ENCODE measurements at regions not wholly inside any gene's neighbourhood (a gene's known extent, or its start where the extent isn't known, plus 50 kb on each side); places are given as distances from the start of the nearest gene placed in this dataset.

GRCh38 chr2:121064186-121064585 lies 220.8 kb downstream of the TFCP2L1 start:
- H3K4me2 ChIP-seq = no peak overlapping the region
- DNase-seq (ENCODE audit: low read depth in 1 of 2, low spot score in 1 of 2) (no peak), FAIRE-seq (no peak), ATAC-seq (no peak)
- WGBS (ENCODE audit: missing lambda C conversion rate) = 77% methylated on average over 12 of the region's 12 CpGs
- TF ChIP-seq CEBPB (IDR thresholded peaks at IDR 0.05) (no peak), POLR2AphosphoS2 (conservative IDR thresholded peaks at IDR 0.05; ENCODE audit: low read length) (no peak), ZFP36 (IDR thresholded peaks at IDR 0.05; ENCODE audit: borderline replicate concordance, partially characterized antibody) (no peak), MAX (IDR thresholded peaks at IDR 0.05) (no peak), CBX8 (IDR thresholded peaks at IDR 0.05) (no peak), JUNB (IDR thresholded peaks at IDR 0.05) (no peak), HMGXB4 (CRISPR knock-in tag; IDR thresholded peaks at IDR 0.05; ENCODE audit: borderline replicate concordance) (no peak), CHD4 (IDR thresholded peaks at IDR 0.05; ENCODE audit: borderline replicate concordance) (no peak), PHF8 (IDR thresholded peaks at IDR 0.05; ENCODE audit: borderline replicate concordance, low read depth) (no peak), ZSCAN20 (CRISPR knock-in tag; IDR thresholded peaks at IDR 0.05) (no peak), FOSB (CRISPR knock-in tag; IDR thresholded peaks at IDR 0.05) (no peak), FOSL2 (IDR thresholded peaks at IDR 0.05) (no peak), FOSL2 (CRISPR knock-in tag; IDR thresholded peaks at IDR 0.05) (no peak)
- no peak overlapping the region for H3K4me3 ChIP-seq
- peak overlapping the region in 1 of 2 experiments; percentile 22; a peak in 1 of 6 replicates for H3K27ac ChIP-seq
- POLR2A ChIA-PET = no interaction called here
- H3K9me3 ChIP-seq = no peaks in the 10 kb centered on the region
- no peaks in the 10 kb centered on the region for H3K4me1 ChIP-seq
- CTCF ChIA-PET = interaction anchor here (1.1 to 26.3 kb wide), 3 partner anchors 9 to 373 kb away, joined by 3 to 858 read pairs (median 5); no protein-coding TSS in a partner anchor

DNA sequence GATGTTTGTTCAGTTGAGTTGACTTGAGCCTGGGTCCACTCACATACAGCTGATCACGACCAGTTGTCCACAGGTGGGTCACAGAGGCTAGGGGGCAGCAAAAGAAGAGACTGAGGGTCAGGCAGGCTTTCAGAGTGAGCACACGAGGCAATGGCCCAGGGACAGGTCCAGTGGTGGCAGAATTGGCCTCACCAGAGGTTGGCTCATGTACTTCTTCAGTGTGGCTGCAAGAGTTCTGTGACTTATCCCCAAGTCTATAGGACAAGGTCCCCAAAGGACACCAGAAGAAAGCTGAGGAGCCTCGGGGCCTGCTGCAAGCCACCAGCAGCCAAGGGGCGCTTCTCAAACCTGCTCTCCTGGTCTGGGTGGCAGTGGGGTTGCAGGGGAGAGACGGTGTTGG lies 219.8 kb downstream of the TFCP2L1 start:
- 0 out of 6 replicates have a peak overlapping the region, but pooled peaks of 1 of the 2 experiments have one; percentile 26 for H3K27ac ChIP-seq
- ChIA-PET POLR2A (no interaction called here), CTCF (interaction anchor here (1.2 to 26.3 kb wide), 3 partner anchors 15 to 374 kb away, joined by 3 to 858 read pairs (median 4); no protein-coding TSS in a partner anchor)
- DNase-seq (ENCODE audit: low read depth in 1 of 2, low spot score in 1 of 2) (no peak), FAIRE-seq (no peak), ATAC-seq (no peak)
- H3K4me1 ChIP-seq = peaks cover under 1% of the 10 kb centered on the region; the same call in 1 of the 3 replicates
- H3K4me3 ChIP-seq = no peak overlapping the region
- no peak overlapping the region for H3K4me2 ChIP-seq
- 89% methylated on average over 5 of the region's 5 CpGs for WGBS (ENCODE audit: missing lambda C conversion rate)
- H3K9me3 ChIP-seq = no peaks in the 10 kb centered on the region
- no peak for TF ChIP-seq MAX (IDR thresholded peaks at IDR 0.05)

DNA sequence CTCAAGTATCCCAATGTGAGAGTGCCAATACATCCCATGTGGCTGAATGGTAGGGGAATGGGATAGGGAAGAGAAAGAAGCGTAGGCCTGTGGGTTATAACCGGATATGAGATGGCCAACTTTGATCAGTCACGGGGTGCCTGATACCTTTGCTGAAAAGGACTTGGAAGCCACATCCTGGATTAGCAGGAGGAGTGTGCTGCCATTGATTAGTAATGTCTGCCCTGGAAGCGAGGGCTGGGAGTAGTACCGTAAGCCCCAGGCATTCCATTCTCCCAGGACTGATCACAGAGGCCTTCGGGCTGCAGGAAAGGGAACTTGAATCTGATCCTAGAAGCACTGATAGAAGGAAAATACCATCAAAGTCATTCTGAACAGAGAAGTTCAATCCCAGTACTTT lies 218.5 kb downstream of the TFCP2L1 start:
- Histone ChIP-seq H3K4me1 (peaks cover 13% of the 10 kb centered on the region), H3K4me3 (no peak overlapping the region), H3K27ac (peak overlapping the region in 1 of 2 experiments; percentile 46; a peak in 1 of 6 replicates), H3K9me3 (no peaks in the 10 kb centered on the region), H3K4me2 (no peak overlapping the region)
- no peak for TF ChIP-seq PBX3 (IDR thresholded peaks at IDR 0.05)
- no peak for TF ChIP-seq RNF2 (IDR thresholded peaks at IDR 0.05; ENCODE audit: borderline replicate concordance, low read depth)
- no peak for TF ChIP-seq NR3C1 (IDR thresholded peaks at IDR 0.05)
- no peak for TF ChIP-seq E2F6 (IDR thresholded peaks at IDR 0.05; ENCODE audit: borderline replicate concordance, low read depth)
- no peak for TF ChIP-seq CEBPB (IDR thresholded peaks at IDR 0.05)
- TF ChIP-seq FOSL2 (IDR thresholded peaks at IDR 0.05) = no peak
- TF ChIP-seq FOSL2 (CRISPR knock-in tag; IDR thresholded peaks at IDR 0.05) = no peak
- TF ChIP-seq MAFK (IDR thresholded peaks at IDR 0.05; ENCODE audit: partially characterized antibody) = no peak
- no peak for TF ChIP-seq ESRRA (IDR thresholded peaks at IDR 0.05; ENCODE audit: borderline replicate concordance, low read length)
- no peak for DNase-seq (ENCODE audit: low read depth in 1 of 2, low spot score in 1 of 2)
- POLR2A ChIA-PET = no interaction called here
- ATAC-seq = no peak
- CTCF ChIA-PET = interaction anchor here (1.2 to 26.3 kb wide), 2 partner anchors 17 to 375 kb away, joined by 3 to 858 read pairs; no protein-coding TSS in a partner anchor
- WGBS (ENCODE audit: missing lambda C conversion rate) = 96% methylated on average over 6 of the region's 6 CpGs
- FAIRE-seq = no peak
